ENCODE measurements at regions not wholly inside any gene's neighbourhood (a gene's known extent, or its start where the extent isn't known, plus 50 kb on each side); places are given as distances from the start of the nearest gene placed in this dataset.

DNA sequence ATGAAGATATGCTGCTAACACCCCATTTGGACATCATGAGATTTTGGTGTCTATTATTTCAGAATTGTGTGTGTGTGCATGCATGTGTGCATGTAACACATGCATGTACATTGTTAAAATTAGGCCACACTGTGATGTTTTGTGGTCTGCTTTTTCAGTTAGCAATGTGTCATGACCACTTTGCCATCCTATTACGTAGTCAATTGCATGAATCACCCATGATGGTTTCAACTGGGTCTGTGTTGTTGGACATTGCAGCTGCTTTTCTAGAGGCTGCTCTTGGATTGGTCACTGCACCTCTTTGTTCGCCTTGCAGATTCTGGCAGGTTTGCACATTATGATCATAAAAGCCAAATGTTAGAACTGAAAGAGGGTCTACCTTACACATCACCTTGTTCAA, 101.0 kb upstream of the THBS1 start:
- Histone ChIP-seq H3K27ac (ENCODE audit: low read depth, low read length) (no peak overlapping the region), H3K27me3 (ENCODE audit: control insufficient read depth, insufficient read depth, low read length) (no peaks in the 10 kb centered on the region), H3K9me3 (ENCODE audit: control insufficient read depth, insufficient read depth, low read length) (no peaks in the 10 kb centered on the region), H3K4me3 (ENCODE audit: low read depth, low read length) (no peak overlapping the region)
- DNase-seq (ENCODE audit: low read depth, low spot score), result no peak
- ChIA-PET CTCF (no interaction called here), POLR2A (no interaction called here)
- TF ChIP-seq, protein P1, sequence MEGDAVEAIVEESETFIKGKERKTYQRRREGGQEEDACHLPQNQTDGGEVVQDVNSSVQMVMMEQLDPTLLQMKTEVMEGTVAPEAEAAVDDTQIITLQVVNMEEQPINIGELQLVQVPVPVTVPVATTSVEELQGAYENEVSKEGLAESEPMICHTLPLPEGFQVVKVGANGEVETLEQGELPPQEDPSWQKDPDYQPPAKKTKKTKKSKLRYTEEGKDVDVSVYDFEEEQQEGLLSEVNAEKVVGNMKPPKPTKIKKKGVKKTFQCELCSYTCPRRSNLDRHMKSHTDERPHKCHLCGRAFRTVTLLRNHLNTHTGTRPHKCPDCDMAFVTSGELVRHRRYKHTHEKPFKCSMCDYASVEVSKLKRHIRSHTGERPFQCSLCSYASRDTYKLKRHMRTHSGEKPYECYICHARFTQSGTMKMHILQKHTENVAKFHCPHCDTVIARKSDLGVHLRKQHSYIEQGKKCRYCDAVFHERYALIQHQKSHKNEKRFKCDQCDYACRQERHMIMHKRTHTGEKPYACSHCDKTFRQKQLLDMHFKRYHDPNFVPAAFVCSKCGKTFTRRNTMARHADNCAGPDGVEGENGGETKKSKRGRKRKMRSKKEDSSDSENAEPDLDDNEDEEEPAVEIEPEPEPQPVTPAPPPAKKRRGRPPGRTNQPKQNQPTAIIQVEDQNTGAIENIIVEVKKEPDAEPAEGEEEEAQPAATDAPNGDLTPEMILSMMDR (IDR thresholded peaks at IDR 0.05; ENCODE audit: low read depth, low read length), result no peak

DNA sequence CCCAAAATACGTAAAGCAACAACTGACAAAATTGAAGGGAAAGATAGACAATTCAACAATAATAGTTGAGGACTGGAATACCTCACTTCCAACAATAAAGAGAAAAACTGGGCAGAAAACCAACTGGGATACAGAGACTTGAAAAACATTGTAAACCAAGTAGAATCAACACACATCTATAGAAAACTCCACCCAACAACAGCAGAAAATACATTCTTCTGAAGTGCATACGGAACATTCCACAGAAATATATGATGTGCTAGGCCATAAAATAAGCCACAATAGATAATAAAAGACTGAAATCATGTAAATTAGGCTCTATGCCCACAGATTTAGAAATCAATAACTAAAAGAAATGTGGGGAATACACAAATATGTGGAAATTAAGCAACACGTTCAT, 98.4 kb upstream of the THBS1 start:
- H3K9me3 ChIP-seq (ENCODE audit: control insufficient read depth, insufficient read depth, low read length), result no peaks in the 10 kb centered on the region
- no peak overlapping the region for H3K27ac ChIP-seq (ENCODE audit: low read depth, low read length)
- TF ChIP-seq, protein P1 (IDR thresholded peaks at IDR 0.05; ENCODE audit: low read depth, low read length), result no peak
- H3K4me3 ChIP-seq (ENCODE audit: low read depth, low read length), result no peak overlapping the region
- no peaks in the 10 kb centered on the region for H3K27me3 ChIP-seq (ENCODE audit: control insufficient read depth, insufficient read depth, low read length)
- POLR2A ChIA-PET, result no interaction called here
- DNase-seq (ENCODE audit: low read depth, low spot score), result no peak
- CTCF ChIA-PET, result no interaction called here

DNA sequence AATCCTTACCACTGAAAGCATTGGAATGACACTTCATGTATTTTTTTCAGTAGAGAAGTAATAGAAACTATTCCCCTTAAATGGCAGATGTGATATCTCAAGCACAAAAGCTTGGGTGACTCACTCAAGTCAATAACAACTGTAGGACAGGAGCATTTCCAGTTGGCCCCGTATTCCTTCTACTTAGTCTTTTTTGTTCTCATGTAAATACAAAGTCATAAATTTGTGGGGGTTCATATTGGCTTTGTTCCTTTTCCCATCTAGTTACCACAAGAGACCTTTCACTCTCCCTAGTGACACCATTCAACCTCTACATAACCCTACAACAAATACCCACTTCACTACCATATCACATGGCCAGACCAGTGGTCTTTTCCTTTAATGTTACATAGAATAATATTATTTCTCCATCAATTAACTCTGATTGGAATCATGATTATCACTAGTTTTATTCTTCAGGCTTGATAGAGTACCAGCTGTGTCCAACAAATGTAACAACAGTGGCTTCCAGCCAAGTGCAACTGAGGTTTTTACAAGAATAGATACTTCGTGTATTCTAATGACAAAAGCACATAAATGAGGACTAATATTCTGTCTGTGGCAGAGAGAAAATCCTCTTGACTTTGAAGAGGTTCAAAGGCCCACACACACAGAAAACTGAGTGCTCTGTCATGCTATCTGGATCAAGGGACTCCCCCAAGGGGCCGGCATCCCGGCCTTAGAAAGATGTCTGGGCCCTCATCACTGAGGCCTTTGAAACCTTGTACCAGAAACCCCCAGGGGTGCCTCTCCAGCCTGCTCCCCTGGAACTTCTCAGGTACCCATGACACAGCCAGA, 94.0 kb upstream of the THBS1 start:
- no peak for DNase-seq (ENCODE audit: low read depth, low spot score)
- no peaks in the 10 kb centered on the region for H3K9me3 ChIP-seq (ENCODE audit: control insufficient read depth, insufficient read depth, low read length)
- no peak overlapping the region for H3K27ac ChIP-seq (ENCODE audit: low read depth, low read length)
- H3K27me3 ChIP-seq (ENCODE audit: control insufficient read depth, insufficient read depth, low read length), result no peaks in the 10 kb centered on the region
- H3K4me3 ChIP-seq (ENCODE audit: low read depth, low read length), result no peak overlapping the region
- TF ChIP-seq, protein P1 (IDR thresholded peaks at IDR 0.05; ENCODE audit: low read depth, low read length), result no peak
- ChIA-PET CTCF (no interaction called here), POLR2A (interaction anchor here (0.6 to 1.2 kb wide), 2 partner anchors 15 to 93 kb away, joined by 3 to 5 read pairs; no protein-coding TSS in a partner anchor)

DNA sequence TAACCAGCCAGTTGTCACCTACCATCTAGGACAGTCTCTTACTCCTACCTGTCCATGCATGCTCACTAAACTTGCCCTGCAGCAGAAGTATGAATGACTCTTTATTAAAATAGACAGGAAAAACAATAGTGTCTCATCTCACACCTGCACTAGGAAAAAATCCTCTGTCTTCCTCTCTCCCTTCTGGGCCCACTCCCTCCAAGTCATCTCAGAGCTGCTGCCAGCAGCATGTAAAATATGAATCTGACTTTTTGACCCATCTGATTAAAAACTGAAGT, 93.5 kb upstream of the THBS1 start:
- no peaks in the 10 kb centered on the region for H3K27me3 ChIP-seq (ENCODE audit: control insufficient read depth, insufficient read depth, low read length)
- TF ChIP-seq, protein P1 (IDR thresholded peaks at IDR 0.05; ENCODE audit: low read depth, low read length), result no peak
- no peak overlapping the region for H3K4me3 ChIP-seq (ENCODE audit: low read depth, low read length)
- POLR2A ChIA-PET, result interaction anchor here (0.6 kb wide), 1 partner anchor 14 kb away, joined by 5 read pairs; no protein-coding TSS in a partner anchor
- no peaks in the 10 kb centered on the region for H3K9me3 ChIP-seq (ENCODE audit: control insufficient read depth, insufficient read depth, low read length)
- no peak for DNase-seq (ENCODE audit: low read depth, low spot score)
- CTCF ChIA-PET, result no interaction called here
- no peak overlapping the region for H3K27ac ChIP-seq (ENCODE audit: low read depth, low read length)

DNA sequence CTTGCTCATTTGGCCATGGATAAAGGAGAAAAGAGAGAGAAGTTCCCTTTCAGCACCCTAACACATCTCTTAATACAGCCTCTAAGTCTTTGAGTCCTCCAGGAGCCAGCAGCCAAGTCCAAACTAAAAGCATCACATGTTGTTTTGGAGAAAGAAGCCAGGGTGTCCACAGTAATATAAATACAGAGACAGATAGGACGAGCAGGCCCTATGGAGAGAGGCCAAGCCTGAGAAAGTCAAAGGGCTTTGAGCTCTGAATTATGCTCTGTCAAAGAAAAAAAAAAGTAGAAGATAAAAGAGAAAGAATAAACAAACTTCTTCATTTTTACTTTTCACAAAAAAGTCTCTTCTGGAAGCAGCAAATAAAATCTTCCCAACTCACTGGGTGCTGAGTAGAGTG, 92.4 kb upstream of the THBS1 start:
- no peaks in the 10 kb centered on the region for H3K9me3 ChIP-seq (ENCODE audit: control insufficient read depth, insufficient read depth, low read length)
- TF ChIP-seq, protein P1 (IDR thresholded peaks at IDR 0.05; ENCODE audit: low read depth, low read length), result no peak
- H3K27me3 ChIP-seq (ENCODE audit: control insufficient read depth, insufficient read depth, low read length), result no peaks in the 10 kb centered on the region
- DNase-seq (ENCODE audit: low read depth, low spot score), result no peak
- H3K27ac ChIP-seq (ENCODE audit: low read depth, low read length), result no peak overlapping the region
- no peak overlapping the region for H3K4me3 ChIP-seq (ENCODE audit: low read depth, low read length)
- ChIA-PET CTCF (no interaction called here), POLR2A (interaction anchor here (0.6 to 1.3 kb wide), 3 partner anchors 92 to 184 kb away, joined by 3 to 4 read pairs (median 3); partner anchors contain the start of gene THBS1)
